Right ventricle myocardium inferior (tissue), 1 donor: ENCODE measurements at regions not wholly inside any gene's neighbourhood (a gene's known extent, or its start where the extent isn't known, plus 50 kb on each side); places are given as distances from the start of the nearest gene placed in this dataset.

Source experiments
- ATAC-seq: fragments of 200-7000 bp; cut with Tn5 transposase; one replicate; pipeline ENCODE4 v1.9.1; 2020; ENCODE audit warnings: mild to moderate bottlenecking, moderate library complexity
- DNase-seq: peaks from one replicate; pipeline ENCODE4 v3.0.0; 2021; ENCODE audit errors: missing footprints
- intact Hi-C: fragments of 100-400 bp; cut with DNase I; formaldehyde crosslinking; loops from one replicate; pipeline ENCODE4 v1.11.0; 2022
- donor health status: DM: no; HTN: yes; CAD: no; lungs with severe emphysema.

DNA sequence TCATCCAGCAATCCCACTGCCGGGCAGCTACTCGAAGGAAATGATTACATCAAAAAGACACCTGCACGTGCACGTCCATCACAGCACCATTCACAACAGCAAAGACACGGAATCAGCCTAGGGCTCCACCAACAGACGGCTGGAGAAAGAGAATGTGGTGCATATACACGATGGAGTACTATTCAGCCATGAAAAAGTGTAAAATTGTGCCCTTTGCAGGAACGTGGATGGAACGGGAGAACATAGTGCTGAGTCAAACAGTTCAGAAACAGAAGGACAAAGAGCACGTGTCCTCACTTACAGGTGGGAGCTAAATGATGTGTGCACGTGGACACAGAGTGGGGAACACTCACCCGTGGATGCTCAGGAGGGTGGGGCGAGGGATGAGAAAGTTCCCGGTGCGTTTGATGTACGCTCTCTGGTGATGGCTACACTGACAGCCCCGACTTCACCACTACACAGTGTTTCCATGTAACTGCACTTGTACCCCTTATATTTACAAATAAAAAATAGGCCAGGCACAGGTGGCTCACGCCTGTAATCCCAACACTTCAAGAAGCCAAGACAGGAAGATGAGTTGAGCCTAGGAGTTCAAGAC lies 92.0 kb downstream of the PDGFA start:
- peak; percentile 55 for DNase-seq
- intact Hi-C loops, result no loop called here
- no peak for ATAC-seq

- ATAC-seq (no peak), DNase-seq (peak; percentile 37)
- intact Hi-C loops, result no loop called here
These were observed 91.3 kb downstream of the PDGFA start for GRCh38 chr7:428387-428786.

GRCh38 chr7:428927-429827 lies 90.5 kb downstream of the PDGFA start:
- DNase-seq (peak; percentile 44), ATAC-seq (no peak)

GRCh38 chr7:429828-430180 lies 89.8 kb downstream of the PDGFA start:
- intact Hi-C loops, result no loop called here
- ATAC-seq (no peak), DNase-seq (no peak)

More at GRCh38 chr7:428927-429827, 90.5 kb downstream of the PDGFA start:
- intact Hi-C loops, result no loop called here

- intact Hi-C loops, result no loop called here
- ATAC-seq (no peak), DNase-seq (peak; percentile 65)
These were observed 88.6 kb downstream of the PDGFA start for GRCh38 chr7:431041-431440.

DNA sequence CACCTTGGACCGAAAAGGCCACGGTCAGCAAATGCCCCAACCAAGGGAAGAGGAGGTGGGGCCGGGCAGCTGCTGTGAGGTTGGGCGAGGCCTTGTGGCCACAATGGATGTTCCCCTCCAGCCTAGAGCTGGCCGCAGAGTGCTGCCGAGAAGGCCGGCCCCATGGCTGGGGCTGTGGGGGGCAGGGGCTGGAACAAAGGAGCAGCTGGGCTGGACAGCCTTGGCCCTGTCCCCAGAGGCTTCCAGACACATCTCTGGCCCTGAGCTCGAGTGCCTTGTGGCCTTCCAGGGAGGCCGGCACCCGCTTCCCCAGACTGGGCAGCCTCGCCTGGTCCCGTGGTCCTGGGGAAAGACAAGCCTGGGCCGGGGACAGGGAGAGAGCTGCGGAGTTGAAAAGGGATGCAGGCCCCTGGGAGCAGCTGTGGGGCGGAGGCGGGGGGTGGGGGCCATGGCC lies 88.0 kb downstream of the PDGFA start:
- intact Hi-C loops, result no loop called here
- DNase-seq, result peak; percentile 67
- no peak for ATAC-seq

DNA sequence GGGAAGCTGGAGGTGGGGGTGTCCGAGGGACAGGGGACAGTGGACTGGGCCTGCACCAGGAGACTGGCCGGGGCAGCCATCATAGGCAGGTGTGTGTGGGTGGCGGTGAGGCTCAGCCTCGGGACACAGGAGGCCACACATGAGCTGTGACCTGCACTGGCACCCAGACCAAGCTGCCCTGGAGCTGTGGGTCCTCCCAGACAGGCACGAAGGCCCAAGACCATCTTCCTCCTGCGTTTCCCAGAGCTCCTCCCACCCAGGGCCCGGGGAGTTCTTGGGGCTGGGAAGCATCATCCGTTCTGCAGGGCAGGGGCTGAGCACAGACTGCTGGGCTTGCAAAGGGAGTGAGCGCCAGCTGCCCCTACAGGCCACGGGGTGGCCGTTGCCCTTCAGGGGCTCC lies 87.4 kb downstream of the PDGFA start:
- ATAC-seq (no peak), DNase-seq (no peak)
- intact Hi-C loops, result no loop called here

- ATAC-seq (no peak), DNase-seq (peak; percentile 44)
- intact Hi-C loops, result no loop called here
These were observed 86.7 kb downstream of the PDGFA start for GRCh38 chr7:432933-433332.

DNA sequence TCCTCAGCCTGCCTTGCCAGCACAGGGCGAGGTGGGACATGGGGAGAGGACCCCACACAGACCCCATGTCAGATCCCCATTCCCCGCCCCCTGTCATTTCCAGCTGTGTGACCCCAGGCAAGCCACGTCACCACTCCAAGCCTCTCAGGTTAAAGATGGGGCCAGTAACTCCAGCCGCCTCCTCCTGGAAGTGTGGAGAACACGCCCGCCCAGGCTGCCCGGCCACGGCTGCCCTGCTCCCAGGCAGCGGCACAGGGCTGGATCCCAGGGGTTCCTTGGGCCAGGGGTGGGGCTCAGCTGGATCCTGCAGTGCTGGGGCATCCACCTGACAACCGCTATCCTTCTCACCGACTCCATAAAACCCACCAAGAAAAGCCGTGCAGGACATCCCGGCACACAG lies 86.1 kb downstream of the PDGFA start:
- intact Hi-C loops, result no loop called here
- no peak for ATAC-seq
- peak; percentile 28 for DNase-seq

DNA sequence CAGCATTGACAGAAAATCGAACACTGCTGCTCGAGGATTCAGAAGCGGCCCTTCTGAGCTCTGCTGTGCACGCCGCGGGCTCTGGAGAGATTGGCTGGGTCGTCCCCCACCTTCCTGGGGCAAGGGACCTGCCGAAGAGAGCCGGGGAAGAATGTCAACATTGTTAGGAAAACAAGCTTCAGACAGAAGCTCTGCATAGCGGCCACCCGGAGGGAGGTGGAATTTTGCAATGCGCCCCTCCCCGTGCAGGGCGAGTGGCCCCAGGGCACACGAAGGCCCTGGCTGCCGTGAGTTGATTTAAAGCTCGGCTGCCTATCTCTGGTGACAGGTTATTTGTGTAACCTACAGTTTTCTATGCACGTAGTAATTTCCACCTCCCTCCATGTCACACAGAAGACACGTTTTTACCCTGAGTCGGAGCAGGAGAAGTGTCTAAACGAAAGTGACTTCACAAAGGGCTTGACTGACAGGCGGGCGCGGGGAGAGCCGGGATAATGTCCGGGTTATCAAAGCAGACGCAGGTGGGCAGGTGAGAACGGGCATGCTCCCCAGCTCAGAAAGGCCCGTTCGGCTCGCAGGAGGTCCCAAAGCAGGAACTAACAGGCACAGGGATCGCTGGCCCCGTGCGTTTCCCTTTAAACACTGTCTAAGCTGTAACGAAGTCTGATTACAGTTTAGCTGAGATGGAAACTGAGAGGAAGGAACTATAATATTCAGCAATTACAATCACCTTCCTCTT lies 84.6 kb downstream of the PDGFA start:
- ATAC-seq (no peak), DNase-seq (peak; percentile 39)
- intact Hi-C loops, result no loop called here

DNA sequence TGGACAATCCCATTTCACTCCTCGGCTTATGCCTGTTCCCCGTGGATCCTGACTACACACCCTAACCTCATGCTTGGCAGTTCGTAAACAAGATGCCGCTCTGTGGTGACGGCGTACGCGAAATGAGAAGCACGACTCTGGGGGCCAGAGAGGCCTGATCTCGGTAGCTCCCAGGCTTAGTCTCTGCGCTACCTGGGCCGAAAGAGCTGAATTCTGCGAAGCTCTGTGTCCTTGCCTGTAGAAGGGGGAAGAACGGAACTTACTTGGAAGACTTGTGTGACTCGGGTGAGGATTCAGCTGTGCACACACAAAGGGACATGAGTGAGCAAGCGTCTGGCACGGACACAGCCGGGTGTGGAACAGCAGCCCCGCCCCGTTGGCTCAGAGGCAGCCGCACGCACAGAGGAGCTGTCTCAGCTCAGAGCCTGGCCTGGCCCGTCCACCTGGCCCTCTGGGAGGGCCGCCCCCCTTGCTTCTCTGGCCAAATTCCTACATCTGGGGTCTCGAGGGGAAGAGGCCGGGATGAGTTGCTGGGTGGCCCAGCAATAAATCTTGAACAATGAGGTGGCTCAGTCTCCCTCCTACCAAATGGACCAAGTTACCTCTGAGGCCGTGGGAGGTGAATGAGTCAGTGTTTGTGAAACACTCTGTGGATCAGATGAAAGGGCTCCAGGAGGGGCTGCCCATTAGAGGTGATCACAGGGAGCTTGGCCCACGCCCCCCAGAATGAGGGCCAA lies 83.8 kb downstream of the PDGFA start:
- intact Hi-C loops, result no loop called here
- peak; percentile 74 for DNase-seq
- peak; percentile 65 for ATAC-seq

- intact Hi-C loops, result no loop called here
- DNase-seq (peak; percentile 60), ATAC-seq (peak; percentile 21)
These were observed 83.1 kb downstream of the PDGFA start for GRCh38 chr7:436367-437128.

- ATAC-seq (no peak), DNase-seq (peak; percentile 58)
- intact Hi-C loops, result no loop called here
These were observed 82.1 kb downstream of the PDGFA start for GRCh38 chr7:437329-438251.

GRCh38 chr7:438361-438760 lies 81.3 kb downstream of the PDGFA start:
- DNase-seq (no peak), ATAC-seq (no peak)
- intact Hi-C loops, result no loop called here

GRCh38 chr7:438916-439315 lies 80.7 kb downstream of the PDGFA start:
- intact Hi-C loops, result no loop called here
- ATAC-seq (no peak), DNase-seq (peak; percentile 45)

DNA sequence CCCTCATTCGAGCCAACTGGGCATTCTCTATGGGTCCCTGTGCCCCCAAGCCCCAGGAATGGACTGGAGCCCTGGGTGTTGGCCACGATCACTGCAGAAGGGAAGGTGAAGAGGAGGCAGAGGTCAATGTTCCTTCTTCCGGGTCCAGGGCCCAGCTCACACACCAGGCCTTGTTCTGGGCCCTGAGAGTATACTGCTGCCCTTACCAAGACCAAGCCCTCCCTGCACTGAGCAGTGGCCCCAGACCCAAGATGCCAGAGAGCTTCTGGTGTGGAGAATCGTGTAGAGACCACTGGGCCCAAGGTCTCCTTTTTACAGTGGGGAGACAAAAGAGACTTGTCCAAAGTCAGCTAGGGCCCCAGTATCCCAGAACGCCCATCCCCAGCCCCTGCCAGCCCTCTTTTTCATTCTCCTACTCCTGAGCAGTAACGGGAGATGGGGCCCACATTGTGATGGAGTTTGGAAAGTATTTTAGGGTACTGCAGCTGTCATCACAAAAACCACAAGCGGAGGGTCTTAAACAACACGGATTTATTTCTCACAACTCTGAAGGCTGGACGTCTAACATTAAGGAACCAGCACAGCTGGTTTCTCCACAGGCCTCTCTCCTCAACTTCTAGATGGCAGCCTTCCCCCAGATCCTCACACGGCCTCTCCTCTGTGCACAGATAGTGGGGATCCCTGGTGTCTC lies 79.4 kb downstream of the PDGFA start:
- intact Hi-C loops, result no loop called here
- DNase-seq (no peak), ATAC-seq (no peak)
